Right ventricle myocardium inferior (tissue), 1 donor: ENCODE measurements at regions not wholly inside any gene's neighbourhood (a gene's known extent, or its start where the extent isn't known, plus 50 kb on each side); places are given as distances from the start of the nearest gene placed in this dataset.

Source experiments
- ATAC-seq: fragments of 200-7000 bp; cut with Tn5 transposase; one replicate; pipeline ENCODE4 v1.9.1; 2020; ENCODE audit warnings: mild to moderate bottlenecking, moderate library complexity
- DNase-seq: peaks from one replicate; pipeline ENCODE4 v3.0.0; 2021; ENCODE audit errors: missing footprints
- intact Hi-C: fragments of 100-400 bp; cut with DNase I; formaldehyde crosslinking; loops from one replicate; pipeline ENCODE4 v1.11.0; 2022
- donor health status: DM: no; HTN: yes; CAD: no; lungs with severe emphysema.

DNA sequence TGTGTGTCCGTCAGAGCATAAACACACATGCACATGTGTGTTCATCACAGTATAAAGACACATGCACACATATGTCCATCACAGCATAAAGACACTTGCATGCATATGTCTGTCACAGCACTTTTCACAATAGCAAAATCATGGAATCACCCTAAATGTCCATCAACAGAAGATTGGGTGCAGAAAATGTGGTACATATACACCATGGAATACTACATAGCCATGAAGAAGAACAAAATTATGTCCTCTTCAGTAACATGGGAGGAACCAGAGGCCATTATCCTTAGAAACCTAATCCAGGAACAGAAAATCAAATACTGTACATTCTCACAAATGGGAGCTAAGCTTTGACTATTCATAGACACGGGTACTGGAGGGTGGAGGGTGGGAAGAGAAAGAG, 732.2 kb downstream of the GALR1 start:
- DNase-seq = no peak
- no peak for ATAC-seq
- intact Hi-C loops = no loop called here

DNA sequence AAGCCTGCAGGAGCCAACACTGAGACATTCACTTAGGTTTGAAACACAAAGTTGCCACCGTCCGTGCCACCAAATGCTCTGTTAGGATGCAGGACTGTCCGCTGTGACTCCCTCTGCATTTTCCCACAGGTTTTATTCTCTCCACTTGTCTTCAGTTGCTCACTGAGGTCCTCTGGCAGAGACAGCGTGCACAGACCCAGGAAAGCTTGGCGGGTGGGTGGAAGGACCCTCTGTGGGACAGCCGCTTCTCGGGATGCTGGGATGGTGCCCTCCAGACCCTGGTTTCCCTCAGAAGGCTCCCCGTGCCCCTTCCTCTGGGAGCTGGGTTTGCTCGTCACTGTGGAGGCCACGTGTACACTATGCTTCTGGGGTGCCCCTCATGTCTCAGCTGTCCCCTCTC, 733.6 kb downstream of the GALR1 start:
- no peak for DNase-seq
- intact Hi-C loops = no loop called here
- no peak for ATAC-seq

DNA sequence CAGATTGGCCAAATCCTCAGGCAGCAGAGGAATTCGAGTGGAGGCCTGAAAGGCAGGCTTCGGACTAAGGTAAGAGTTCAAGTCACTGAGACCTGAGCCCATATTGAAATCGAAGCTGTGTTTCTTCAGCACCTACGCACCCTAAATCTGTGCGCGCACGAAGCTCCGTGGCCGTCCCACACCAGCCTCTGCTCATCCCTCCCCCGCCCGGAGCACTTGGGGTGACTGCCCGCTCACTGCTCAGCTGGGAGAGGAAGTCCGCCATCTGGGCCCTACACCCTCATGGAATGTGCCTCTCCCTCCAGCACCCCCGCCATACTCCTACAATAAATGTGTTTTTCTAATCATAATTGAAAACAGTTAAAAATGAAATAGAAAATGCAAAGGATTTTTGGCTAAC, 734.5 kb downstream of the GALR1 start:
- intact Hi-C loops = no loop called here
- no peak for ATAC-seq
- no peak for DNase-seq

DNA sequence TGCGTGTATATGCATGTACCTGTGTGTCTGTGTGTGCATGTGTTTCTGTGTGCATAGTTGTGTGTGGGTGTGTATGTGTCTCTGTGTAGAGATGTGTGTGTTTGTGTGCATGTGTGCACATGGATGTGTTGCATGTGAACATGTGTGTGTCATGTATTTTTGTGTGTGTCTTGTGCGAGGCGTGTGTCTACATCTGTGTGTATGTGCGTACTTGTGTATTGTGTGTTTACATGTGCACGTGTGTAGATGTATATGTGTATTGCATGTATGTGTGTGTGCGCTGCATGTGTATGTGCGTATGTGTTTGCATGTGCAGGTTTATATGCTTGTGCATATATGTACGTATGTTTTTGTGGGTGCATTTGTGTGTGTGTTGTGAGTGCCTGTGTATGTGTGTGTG, 735.2 kb downstream of the GALR1 start:
- DNase-seq = no peak
- no peak for ATAC-seq
- intact Hi-C loops = no loop called here

DNA sequence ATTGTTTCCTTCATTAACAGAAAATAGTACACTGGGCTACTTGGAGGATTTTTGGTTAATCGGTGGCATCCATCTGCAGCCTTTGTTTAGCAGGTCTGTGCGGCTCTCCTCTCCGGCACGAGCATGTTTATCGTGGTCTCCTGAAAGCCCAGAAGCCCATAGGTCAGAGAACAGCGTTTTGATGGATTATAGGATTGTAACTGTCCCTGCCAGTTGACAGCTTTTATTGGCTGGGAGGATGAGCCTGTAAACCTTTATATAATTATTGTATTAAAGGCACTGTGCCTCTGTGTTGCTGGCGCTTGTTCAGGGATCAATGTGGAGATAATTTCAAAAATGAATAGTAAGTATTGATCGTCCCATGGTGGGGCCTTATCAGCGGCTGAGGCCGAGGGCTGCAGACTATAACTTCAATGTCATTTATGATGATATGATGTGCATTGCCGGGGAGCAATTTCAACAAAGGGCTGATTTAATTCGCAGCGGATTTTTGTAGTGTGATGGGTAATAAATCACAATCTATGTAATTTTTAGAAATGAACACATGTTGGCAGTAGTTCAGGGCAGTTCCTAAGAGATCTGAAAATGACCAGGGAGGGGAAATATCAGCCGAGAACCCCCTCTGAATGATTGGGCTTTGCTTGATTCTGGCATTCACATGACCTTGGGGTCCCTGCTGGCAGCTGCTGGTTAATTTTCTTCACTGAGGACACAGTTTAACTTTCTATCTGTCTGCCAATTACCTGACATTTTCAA, 736.1 kb downstream of the GALR1 start:
- ATAC-seq (no peak), DNase-seq (no peak)
- intact Hi-C loops = no loop called here

DNA sequence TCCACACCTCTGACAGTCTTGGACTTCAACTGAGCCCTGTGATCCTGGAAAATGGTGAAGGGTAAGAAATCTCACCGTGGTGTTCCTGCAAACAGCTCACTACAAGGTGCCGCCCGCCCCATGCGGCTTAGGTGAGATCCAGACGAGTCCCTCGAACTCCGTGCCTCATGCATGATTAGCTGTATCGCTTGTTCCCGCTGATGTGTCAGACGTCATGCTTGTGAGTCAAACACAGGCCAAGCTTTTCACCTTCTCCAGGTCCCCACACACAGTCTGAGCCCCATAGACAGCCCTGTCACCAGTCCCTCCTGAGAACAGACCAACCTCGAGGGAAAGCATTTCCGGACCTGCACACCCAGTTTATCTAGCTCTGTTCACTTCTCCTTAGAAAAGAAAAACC, 740.5 kb downstream of the GALR1 start:
- ATAC-seq (no peak), DNase-seq (no peak)
- intact Hi-C loops = no loop called here

DNA sequence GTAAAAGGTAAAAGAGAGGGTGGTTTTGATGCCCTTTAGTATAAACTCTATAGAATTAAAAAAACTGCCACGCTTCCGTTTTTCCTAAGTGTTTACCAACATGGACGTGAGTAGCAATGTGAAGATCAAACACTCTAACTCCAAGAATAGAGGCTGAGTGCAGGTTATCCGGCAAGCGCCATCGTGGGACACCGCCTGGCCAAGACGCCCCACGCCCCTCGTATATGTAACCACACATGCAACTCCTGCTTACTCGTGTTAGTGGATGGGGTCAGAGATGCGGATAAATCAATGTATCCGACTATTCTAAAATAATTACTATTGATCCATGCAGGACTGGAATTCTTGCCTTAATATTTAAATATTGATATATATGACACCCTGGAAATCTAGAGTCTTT, 741.3 kb downstream of the GALR1 start:
- intact Hi-C loops = no loop called here

DNA sequence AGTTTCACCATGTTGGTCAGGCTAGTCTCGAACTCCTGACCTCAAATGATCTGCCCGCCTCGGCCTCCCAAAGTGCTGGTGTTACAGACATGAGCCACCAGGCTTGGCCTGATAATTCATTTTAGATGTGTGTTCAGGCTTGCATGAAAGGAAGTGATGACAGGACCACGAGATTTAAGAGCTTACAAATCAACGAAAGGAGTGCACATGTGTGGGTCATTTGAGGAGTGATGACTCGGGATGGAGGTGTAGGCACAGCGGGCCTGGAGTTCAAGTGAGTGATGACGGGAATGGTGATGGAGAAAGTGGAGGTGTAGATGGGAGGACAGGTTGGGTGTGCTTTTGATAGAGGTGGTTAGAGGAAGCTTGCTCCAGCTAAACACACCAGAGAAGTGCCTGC, 742.4 kb downstream of the GALR1 start:
- DNase-seq = no peak
- intact Hi-C loops = no loop called here
- no peak for ATAC-seq

More for the DNA sequence above, 741.3 kb downstream of the GALR1 start:
- ATAC-seq = no peak
- no peak for DNase-seq

DNA sequence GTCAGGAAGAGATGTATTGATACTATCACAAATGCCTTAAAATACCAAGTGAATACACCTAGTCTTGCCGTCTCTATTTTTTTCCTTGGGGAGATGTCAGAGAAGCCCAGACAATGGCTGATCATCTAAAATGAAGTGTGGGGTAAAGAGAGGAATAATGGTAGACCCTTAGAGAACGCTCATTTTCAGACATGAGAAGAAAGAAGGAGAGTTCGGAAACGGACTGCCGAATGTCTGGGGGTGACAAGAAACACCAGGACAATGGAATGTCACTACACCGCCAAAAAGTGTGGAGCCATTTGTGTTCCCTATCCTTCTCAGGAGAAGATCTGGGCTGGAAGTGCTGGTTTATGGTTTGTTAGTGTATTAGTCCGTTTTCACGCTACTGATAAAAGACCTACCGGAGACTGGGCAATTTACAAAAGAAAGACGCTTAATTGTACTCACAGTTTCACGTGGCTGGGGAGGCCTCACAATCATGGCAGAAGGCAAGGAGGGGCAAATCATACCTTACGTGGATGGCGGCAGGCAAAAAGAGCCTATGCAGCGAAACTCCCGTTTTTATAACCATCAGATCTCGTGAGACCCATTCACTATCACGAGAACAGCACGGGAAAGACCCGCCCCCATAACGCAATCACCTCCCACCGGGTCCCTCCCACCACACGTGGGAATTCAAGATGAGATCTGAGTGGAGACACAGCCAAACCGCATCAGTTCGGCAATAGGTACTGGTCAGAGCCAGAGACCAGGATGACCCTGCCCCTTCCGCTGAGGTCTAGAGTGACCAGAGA, 743.7 kb downstream of the GALR1 start:
- DNase-seq (no peak), ATAC-seq (no peak)
- intact Hi-C loops = no loop called here

DNA sequence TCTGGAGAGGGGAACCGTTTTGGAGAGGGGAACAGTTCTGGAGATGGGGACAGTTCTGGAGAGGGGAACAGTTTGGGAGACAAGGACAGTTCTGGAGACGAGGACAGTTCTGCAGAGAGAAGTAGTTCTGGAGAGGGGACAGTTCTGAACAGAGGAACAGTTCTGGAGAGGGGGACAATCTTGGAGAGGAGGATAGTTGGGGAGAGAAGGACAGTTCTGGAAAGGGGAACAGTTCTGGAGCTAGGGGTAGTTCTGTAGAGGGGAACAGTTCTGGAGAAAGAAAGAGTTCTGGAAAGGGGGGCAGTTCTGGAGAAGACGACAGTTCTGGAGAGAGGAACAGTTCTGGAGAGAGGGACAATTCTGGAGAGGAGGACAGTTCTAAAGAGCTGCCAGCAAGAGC, 745.9 kb downstream of the GALR1 start:
- no peak for ATAC-seq
- intact Hi-C loops = no loop called here
- no peak for DNase-seq

DNA sequence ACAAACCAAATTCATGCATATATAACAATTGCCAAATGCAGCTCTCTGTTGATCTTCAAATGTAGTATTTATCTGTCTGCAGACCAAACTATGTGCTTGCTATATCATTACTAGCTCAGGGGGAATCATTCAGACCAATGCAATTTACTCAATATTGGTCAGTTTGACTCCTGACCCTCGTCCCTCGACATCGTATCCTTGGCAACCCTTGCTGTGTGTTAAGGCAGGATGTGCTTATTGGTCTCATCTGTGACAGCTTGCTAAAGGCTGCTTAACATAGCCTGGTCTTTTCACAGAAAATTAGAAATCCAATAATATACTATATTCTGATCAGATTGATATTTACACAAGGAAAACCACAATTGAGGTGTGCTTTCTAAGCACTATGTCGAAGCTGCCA, 747.1 kb downstream of the GALR1 start:
- intact Hi-C loops = no loop called here
- ATAC-seq (no peak), DNase-seq (no peak)

DNA sequence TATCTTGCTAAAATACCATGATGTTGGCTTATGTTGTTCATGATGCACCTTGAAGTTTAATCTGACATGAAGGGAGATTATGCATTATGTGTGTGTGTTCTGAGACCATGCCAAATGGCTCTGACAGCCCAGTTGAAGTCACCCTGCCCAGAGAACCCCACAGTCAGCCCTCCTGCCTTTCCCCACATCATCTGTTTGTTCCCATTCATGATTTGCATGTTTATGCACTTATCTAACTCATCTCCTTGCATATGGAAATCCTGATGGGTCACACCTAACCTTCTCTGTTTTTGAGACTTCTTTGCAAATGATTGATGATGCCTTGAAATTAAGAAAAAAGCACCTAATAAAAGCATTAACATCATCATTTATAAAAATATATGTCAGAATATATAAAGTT, 752.2 kb downstream of the GALR1 start:
- DNase-seq = no peak
- no peak for ATAC-seq
- intact Hi-C loops = no loop called here

DNA sequence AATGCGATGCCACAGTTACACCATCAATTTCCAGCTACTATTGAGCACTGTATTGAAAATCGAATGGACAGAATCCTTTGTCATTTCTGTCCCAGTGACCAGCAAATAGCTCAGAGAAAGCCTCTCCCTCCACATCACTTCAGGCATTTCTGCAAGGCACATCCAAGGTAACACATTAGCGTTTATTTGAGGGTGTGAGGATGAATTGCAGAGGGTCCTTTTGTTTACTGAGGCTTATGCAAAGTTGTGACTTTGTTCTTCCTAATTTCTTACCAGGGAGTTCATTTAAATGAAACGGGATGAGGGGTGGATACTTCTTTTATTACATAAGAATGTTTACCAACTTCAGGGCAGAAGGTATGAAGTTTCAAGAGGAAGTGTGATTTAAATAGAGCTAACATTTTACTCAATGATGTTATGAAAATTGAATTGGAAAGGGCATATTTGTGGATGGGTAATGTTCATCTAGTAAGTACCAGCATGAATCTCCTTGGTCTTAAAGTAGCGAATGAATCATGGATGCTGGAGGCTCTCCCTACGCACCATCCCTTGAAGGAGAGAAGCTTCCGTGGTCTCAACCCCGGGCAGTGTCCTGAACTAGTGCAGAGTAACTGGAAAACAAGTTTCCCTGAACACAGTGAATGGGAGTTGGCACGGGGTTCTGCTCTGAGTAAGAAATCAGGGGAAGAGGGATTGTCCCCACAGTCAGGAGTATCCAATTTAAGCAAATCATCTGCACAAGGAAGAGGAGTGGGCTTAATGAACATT, 756.5 kb downstream of the GALR1 start:
- intact Hi-C loops = no loop called here
- DNase-seq (no peak), ATAC-seq (no peak)

DNA sequence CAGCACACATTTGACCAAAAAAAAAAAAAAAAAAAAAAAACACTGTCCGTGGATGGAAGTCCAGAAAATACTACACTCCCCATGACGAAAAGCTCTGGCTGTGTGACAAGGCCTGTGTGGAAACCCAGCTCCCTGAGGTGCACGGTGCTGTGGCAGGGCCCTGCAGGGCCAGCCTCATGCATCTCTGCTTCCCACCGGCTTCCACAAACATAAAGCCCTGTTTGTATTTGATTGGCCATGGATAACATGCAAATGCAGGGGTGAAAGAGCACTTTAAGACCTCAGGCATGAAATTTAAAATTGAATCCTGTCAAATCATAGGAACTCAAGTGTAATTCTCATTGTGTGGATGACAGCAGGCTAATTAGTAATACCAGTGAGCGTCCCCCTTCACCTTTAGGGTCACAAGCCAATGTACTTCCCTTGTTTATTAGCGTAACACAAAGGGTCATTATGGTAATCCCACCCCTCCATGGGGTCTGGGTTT, 757.2 kb downstream of the GALR1 start:
- intact Hi-C loops = no loop called here
- DNase-seq = no peak
- ATAC-seq = no peak

DNA sequence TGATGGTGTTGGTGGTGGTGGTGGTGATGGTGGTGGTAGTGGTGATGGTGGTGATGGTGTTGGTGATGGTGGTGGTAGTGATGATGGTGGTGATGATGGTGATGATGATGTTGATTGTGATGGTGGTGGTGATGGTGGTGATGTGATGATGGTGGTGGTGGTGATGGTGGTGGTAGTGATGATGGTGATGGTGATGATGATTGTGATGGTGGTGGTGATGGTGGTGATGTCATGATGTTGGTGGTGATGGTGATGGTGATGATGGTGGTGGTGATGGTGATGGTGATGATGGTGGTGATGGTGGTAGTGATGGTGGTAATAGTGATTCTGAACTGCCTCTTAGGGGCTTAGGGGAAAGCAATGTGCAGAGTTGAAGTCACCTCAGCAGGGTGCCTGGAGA, 760.7 kb downstream of the GALR1 start:
- no peak for ATAC-seq

DNA sequence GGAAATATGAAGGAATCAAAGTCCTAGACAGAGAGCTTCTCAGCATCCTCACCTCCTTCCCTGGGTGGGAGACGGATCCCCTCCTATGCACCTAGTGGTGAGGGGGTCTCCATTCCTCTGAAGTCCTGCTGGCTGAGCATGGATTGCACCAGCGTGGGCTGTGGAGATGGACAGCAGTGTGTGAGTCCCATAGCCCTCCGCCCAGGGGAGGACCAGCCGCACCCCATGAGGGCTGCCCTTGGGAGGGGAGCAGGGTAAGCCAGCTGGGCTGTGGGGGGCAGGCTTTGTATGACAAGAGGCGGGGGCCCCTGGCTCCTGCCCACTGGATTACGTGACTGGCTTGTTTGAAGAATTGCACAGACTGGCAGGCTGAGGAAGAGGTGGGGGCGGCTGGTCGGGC, 768.2 kb downstream of the GALR1 start:
- intact Hi-C loops = no loop called here
- ATAC-seq (no peak), DNase-seq (peak; percentile 63)

More for the DNA sequence above, 760.7 kb downstream of the GALR1 start:
- DNase-seq = no peak
- intact Hi-C loops = no loop called here

DNA sequence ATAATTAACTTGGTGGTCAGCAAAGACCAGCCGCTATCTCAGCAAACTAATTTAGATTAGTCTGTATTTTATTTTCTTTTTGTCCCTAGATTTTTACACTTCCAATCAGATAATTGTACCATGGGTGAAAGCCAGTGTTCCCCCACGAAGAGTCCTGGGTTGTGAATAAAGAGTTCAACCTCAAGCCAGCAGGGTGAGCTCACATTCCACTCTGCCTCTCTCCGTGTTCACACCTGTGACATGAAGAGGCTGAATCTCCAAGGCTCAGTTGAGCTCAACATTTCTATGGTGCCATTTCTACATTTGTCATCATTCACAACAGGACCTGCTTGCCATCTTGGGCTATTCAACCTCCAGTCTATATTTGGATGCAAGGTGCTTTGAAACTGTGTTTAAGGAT, 771.5 kb downstream of the GALR1 start:
- DNase-seq (no peak), ATAC-seq (no peak)
- intact Hi-C loops = no loop called here

DNA sequence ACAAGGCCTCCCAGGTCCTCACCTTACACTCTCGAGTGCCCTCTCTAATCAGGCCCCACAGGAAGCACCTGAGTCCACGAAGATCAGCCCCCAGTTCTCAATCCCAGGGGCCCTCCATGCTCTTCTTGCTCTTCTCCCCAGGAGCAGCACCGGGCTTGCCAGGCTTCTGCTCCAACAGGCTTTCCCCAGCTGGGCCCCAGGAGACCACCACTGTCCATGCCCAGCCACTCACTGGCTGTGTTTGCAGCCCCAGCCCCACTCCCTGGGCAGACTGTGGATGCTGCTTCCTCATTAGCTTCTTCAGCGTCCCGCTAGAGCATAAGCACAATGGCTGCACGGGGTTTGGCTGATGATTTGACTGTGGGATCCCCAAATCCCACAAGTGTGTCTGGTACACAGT, 781.9 kb downstream of the GALR1 start:
- intact Hi-C loops = no loop called here
- no peak for ATAC-seq
- no peak for DNase-seq

DNA sequence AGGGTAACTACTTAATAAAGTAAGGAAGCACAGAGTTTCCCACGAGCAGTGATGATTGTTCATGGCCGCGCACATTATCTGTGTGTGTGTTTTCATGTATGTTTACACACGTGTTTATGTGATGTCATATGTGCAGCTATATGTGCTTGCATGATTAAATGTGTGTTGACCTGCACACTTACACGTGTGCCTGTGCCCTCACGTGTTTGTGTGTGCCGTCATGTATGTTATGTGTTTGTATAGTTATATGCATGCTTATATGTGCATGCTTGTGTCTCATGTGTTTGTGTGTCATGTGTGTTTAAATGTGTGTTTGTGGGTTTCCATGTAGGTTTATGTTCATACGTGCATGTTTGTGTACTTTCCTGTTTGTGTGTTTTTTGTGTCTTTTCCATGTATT, 782.3 kb downstream of the GALR1 start:
- DNase-seq (no peak), ATAC-seq (no peak)
- intact Hi-C loops = no loop called here

DNA sequence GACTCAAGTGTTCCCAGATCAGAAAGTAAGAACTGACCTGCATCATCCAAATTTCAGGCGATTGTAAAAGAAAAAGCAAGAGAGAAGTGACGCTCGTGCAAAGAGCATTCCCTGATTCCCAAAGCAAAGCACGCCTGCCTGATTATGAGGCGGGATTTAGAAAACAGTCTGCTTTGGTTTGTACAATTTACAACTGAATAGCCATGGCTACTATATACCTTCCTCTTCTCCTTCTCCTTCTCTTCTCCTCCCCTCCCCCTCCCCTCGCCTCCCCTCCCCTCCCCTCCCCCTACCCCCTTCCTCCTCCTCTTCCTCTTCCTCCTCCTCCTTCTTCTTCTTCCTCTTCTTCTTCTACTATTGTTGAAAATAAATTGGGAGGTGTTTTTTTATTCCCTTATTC, 782.9 kb downstream of the GALR1 start:
- no peak for DNase-seq
- intact Hi-C loops = no loop called here
- no peak for ATAC-seq
